WTC11 (cell line): ENCODE measurements at regions not wholly inside any gene's neighbourhood (a gene's known extent, or its start where the extent isn't known, plus 50 kb on each side); places are given as distances from the start of the nearest gene placed in this dataset.

Source experiments
- ATAC-seq: fragments of 200-7000 bp; cut with Tn5 transposase; 2 replicates; pipeline ENCODE4 v1.10.0; 2021; ENCODE audit warnings: mild to moderate bottlenecking, moderate library complexity
- CTCF ChIA-PET: fragments of 300-600 bp; sonication (Branson Sonifier 250); formaldehyde crosslinking; loops from one replicate; lab custom pipeline; 2021; ENCODE audit warnings: antibody characterized with exemption; lab: Charles Lee
- POLR2A ChIA-PET: fragments of 350-600 bp; sonication (Branson Sonifier 250); formaldehyde crosslinking; loops from one replicate; lab custom pipeline; 2021; ENCODE audit warnings: antibody characterized with exemption; lab: Charles Lee
- DNase-seq: peaks from one replicate; pipeline ENCODE4 v3.0.0; 2021; ENCODE audit warnings: low spot score
- H3K27ac Mint-ChIP-seq: 2 replicates; pipeline ENCODE4 v1.8.0; 2021; ENCODE audit warnings: mixed read lengths
- H3K27me3 Mint-ChIP-seq: 2 replicates; pipeline ENCODE4 v1.8.0; 2021; ENCODE audit warnings: low read depth, mild to moderate bottlenecking, moderate library complexity, mixed read lengths
- H3K36me3 Mint-ChIP-seq: 2 replicates; pipeline ENCODE4 v1.8.0; 2021; ENCODE audit warnings: mixed read lengths
- H3K4me1 Mint-ChIP-seq: 2 replicates; pipeline ENCODE4 v1.8.0; 2022; ENCODE audit warnings: mixed read lengths
- H3K4me3 Mint-ChIP-seq: 2 replicates; pipeline ENCODE4 v1.8.0; 2021; ENCODE audit warnings: mild to moderate bottlenecking, moderate library complexity, mixed read lengths
- H3K9me3 Mint-ChIP-seq: 2 replicates; pipeline ENCODE4 v1.8.0; 2021; ENCODE audit warnings: mixed read lengths
- CDX4 ChIP-seq: fragments of 250-450 bp; sonication (Bioruptor Pico); IDR thresholded peaks from 2 replicates; pipeline ENCODE4 v1.9.0; 2021; ENCODE audit warnings: moderate library complexity, mild to moderate bottlenecking, inconsistent platforms, borderline replicate concordance
- CREM ChIP-seq: sonication (generic); formaldehyde crosslinking; IDR thresholded peaks from 2 replicates; pipeline ENCODE4 v1.8.1; 2022; ENCODE audit warnings: mild to moderate bottlenecking, missing genetic modification reagents, moderate library complexity
- E2F1 ChIP-seq: sonication (generic); formaldehyde crosslinking; IDR thresholded peaks from 2 replicates; pipeline ENCODE4 v1.8.0; 2022; ENCODE audit warnings: mild to moderate bottlenecking, missing genetic modification reagents
- EMX1 ChIP-seq: fragments of 250-450 bp; sonication (Bioruptor Pico); IDR thresholded peaks from 2 replicates; pipeline ENCODE4 v1.8.0; 2021; ENCODE audit warnings: mild to moderate bottlenecking
- FOXK1 ChIP-seq: sonication (generic); formaldehyde crosslinking; IDR thresholded peaks from 2 replicates; pipeline ENCODE4 v1.8.0; 2022; ENCODE audit warnings: mild to moderate bottlenecking, moderate library complexity, missing genetic modification reagents
- NR2C2 ChIP-seq: sonication (generic); formaldehyde crosslinking; IDR thresholded peaks from 2 replicates; pipeline ENCODE4 v1.8.0; 2022; ENCODE audit warnings: mild to moderate bottlenecking, missing genetic modification reagents
- TEAD1 ChIP-seq: sonication (generic); formaldehyde crosslinking; IDR thresholded peaks from 2 replicates; pipeline ENCODE4 v1.8.0; 2022; ENCODE audit warnings: mild to moderate bottlenecking, missing genetic modification reagents
- TEAD4 ChIP-seq: sonication (generic); formaldehyde crosslinking; IDR thresholded peaks from 2 replicates; pipeline ENCODE4 v1.8.0; 2022; ENCODE audit warnings: mild to moderate bottlenecking, missing genetic modification reagents
- ZMAT4 ChIP-seq: fragments of 250-450 bp; sonication (Bioruptor Pico); IDR thresholded peaks from 2 replicates; pipeline ENCODE4 v1.9.0; 2021; ENCODE audit warnings: mild to moderate bottlenecking
- ZNF121 ChIP-seq: sonication (generic); formaldehyde crosslinking; IDR thresholded peaks from 2 replicates; pipeline ENCODE4 v1.8.0; 2023; ENCODE audit warnings: missing genetic modification reagents
- ZNF138 ChIP-seq: sonication (generic); formaldehyde crosslinking; conservative IDR thresholded peaks from 2 replicates; pipeline ENCODE4 v1.8.1; 2022; ENCODE audit warnings: mild to moderate bottlenecking, moderate library complexity, missing genetic modification reagents
- TF ChIP-seq, protein P1 (sequence below): sonication (generic); formaldehyde crosslinking; IDR thresholded peaks from 2 replicates; pipeline ENCODE4 v1.8.1; 2022; ENCODE audit warnings: mild to moderate bottlenecking, moderate library complexity, missing genetic modification reagents
- TF ChIP-seq, protein P2 (sequence below): sonication (generic); formaldehyde crosslinking; IDR thresholded peaks from 2 replicates; pipeline ENCODE4 v1.8.0; 2022; ENCODE audit warnings: mild to moderate bottlenecking, missing genetic modification reagents
- TF ChIP-seq, protein P3 (sequence below): sonication (generic); formaldehyde crosslinking; conservative IDR thresholded peaks from 2 replicates; pipeline ENCODE4 v1.8.1; 2023; ENCODE audit warnings: mild to moderate bottlenecking, low read depth, missing genetic modification reagents, moderate library complexity
- TF ChIP-seq, protein P4 (sequence below): sonication (generic); formaldehyde crosslinking; IDR thresholded peaks from 2 replicates; pipeline ENCODE4 v1.8.1; 2023; ENCODE audit warnings: mild to moderate bottlenecking, missing genetic modification reagents, borderline replicate concordance
- TF ChIP-seq, protein P5 (sequence below): fragments of 250-450 bp; sonication (Bioruptor Pico); IDR thresholded peaks from 2 replicates; pipeline ENCODE4 v1.9.0; 2021; ENCODE audit warnings: mild to moderate bottlenecking, borderline replicate concordance

- no peak for TF ChIP-seq NR2C2 (CRISPR knock-in tag)
- TF ChIP-seq, all 79 proteins: peak for 0
Measured at GRCh38 chr12:96098631-96099030, 63.2 kb upstream of the LTA4H start (continued).

DNA sequence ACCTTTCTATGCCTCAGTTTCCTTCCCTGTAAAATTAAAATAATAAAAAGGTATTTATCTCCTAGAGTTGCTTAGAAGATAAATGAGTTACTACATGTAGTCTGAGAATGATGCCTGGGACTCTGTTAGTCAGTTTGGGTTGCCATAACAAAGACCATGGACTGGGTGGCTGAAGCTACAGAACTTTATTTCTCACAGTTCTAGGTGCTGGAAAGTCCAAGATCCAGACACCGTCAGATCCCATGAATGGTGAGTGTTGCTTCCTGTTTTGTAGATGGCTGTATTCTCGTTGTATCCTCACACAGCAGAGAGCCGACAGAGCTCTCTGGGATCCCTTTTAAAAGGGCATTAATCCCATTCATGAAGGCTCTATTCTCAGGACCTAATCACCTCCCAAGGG is 64.0 kb upstream of the LTA4H start:
- no peak for DNase-seq
- ATAC-seq, result no peak
- TF ChIP-seq EMX1 (CRISPR knock-in tag), result no peak
- TF ChIP-seq ZNF121 (CRISPR knock-in tag), result no peak
- TF ChIP-seq ZNF138 (CRISPR knock-in tag), result no peak
- TF ChIP-seq TEAD4 (CRISPR knock-in tag), result no peak
- TF ChIP-seq, protein P1, sequence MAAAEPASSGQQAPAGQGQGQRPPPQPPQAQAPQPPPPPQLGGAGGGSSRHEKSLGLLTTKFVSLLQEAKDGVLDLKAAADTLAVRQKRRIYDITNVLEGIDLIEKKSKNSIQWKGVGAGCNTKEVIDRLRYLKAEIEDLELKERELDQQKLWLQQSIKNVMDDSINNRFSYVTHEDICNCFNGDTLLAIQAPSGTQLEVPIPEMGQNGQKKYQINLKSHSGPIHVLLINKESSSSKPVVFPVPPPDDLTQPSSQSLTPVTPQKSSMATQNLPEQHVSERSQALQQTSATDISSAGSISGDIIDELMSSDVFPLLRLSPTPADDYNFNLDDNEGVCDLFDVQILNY, result no peak
- no peak for TF ChIP-seq CREM (CRISPR knock-in tag)
- TF ChIP-seq FOXK1, result no peak
- TF ChIP-seq, all 79 proteins: peak for 0
- Mint-ChIP-seq H3K4me1 (peaks cover 5% of the 10 kb centered on the region), H3K4me3 (no peak overlapping the region), H3K27ac (no peak overlapping the region), H3K27me3 (no peaks in the 10 kb centered on the region), H3K9me3 (peaks cover 4% of the 10 kb centered on the region), H3K36me3 (no peaks in the 10 kb centered on the region)
- ChIA-PET POLR2A (no interaction called here), CTCF (no interaction called here)

DNA sequence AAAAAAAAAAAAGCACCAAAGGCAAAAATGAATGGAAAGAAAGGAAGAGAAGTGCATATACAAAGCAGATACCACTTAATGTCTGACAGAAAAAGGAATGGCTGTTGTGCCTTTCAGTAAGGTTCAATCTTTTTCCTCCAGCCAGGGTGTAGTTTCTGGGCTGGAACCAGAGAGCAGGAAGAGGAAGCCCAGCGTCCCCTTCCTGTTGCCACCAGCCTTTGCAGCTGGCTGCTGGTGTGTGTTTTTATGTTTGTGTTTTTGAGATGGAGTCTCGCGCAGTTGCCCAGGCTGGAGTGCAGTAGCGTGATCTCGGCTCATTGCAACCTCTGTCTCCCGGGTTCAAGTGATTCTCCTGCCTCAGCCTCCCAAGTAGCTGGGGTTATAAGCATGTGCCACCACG is 64.6 kb upstream of the LTA4H start:
- Mint-ChIP-seq H3K4me3 (no peak overlapping the region), H3K27me3 (no peaks in the 10 kb centered on the region), H3K9me3 (peaks cover 4% of the 10 kb centered on the region), H3K4me1 (no peaks in the 10 kb centered on the region; the same call in 1 of the 2 replicates), H3K36me3 (no peaks in the 10 kb centered on the region), H3K27ac (no peak overlapping the region)
- ChIA-PET POLR2A (no interaction called here), CTCF (no interaction called here)
- no peak for ATAC-seq
- DNase-seq, result no peak
- TF ChIP-seq NR2C2 (CRISPR knock-in tag) (no peak), TEAD1 (CRISPR knock-in tag) (no peak), ZMAT4 (CRISPR knock-in tag) (no peak), CDX4 (CRISPR knock-in tag) (no peak), E2F1 (CRISPR knock-in tag) (no peak), CREM (CRISPR knock-in tag) (no peak), ZNF138 (CRISPR knock-in tag) (no peak), EMX1 (CRISPR knock-in tag) (no peak)
- TF ChIP-seq, protein P2, sequence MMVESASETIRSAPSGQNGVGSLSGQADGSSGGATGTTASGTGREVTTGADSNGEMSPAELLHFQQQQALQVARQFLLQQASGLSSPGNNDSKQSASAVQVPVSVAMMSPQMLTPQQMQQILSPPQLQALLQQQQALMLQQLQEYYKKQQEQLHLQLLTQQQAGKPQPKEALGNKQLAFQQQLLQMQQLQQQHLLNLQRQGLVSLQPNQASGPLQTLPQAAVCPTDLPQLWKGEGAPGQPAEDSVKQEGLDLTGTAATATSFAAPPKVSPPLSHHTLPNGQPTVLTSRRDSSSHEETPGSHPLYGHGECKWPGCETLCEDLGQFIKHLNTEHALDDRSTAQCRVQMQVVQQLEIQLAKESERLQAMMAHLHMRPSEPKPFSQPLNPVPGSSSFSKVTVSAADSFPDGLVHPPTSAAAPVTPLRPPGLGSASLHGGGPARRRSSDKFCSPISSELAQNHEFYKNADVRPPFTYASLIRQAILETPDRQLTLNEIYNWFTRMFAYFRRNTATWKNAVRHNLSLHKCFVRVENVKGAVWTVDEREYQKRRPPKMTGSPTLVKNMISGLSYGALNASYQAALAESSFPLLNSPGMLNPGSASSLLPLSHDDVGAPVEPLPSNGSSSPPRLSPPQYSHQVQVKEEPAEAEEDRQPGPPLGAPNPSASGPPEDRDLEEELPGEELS (CRISPR knock-in tag), result no peak
- TF ChIP-seq, protein P3, sequence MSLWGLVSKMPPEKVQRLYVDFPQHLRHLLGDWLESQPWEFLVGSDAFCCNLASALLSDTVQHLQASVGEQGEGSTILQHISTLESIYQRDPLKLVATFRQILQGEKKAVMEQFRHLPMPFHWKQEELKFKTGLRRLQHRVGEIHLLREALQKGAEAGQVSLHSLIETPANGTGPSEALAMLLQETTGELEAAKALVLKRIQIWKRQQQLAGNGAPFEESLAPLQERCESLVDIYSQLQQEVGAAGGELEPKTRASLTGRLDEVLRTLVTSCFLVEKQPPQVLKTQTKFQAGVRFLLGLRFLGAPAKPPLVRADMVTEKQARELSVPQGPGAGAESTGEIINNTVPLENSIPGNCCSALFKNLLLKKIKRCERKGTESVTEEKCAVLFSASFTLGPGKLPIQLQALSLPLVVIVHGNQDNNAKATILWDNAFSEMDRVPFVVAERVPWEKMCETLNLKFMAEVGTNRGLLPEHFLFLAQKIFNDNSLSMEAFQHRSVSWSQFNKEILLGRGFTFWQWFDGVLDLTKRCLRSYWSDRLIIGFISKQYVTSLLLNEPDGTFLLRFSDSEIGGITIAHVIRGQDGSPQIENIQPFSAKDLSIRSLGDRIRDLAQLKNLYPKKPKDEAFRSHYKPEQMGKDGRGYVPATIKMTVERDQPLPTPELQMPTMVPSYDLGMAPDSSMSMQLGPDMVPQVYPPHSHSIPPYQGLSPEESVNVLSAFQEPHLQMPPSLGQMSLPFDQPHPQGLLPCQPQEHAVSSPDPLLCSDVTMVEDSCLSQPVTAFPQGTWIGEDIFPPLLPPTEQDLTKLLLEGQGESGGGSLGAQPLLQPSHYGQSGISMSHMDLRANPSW, result no peak
- TF ChIP-seq, protein P4, sequence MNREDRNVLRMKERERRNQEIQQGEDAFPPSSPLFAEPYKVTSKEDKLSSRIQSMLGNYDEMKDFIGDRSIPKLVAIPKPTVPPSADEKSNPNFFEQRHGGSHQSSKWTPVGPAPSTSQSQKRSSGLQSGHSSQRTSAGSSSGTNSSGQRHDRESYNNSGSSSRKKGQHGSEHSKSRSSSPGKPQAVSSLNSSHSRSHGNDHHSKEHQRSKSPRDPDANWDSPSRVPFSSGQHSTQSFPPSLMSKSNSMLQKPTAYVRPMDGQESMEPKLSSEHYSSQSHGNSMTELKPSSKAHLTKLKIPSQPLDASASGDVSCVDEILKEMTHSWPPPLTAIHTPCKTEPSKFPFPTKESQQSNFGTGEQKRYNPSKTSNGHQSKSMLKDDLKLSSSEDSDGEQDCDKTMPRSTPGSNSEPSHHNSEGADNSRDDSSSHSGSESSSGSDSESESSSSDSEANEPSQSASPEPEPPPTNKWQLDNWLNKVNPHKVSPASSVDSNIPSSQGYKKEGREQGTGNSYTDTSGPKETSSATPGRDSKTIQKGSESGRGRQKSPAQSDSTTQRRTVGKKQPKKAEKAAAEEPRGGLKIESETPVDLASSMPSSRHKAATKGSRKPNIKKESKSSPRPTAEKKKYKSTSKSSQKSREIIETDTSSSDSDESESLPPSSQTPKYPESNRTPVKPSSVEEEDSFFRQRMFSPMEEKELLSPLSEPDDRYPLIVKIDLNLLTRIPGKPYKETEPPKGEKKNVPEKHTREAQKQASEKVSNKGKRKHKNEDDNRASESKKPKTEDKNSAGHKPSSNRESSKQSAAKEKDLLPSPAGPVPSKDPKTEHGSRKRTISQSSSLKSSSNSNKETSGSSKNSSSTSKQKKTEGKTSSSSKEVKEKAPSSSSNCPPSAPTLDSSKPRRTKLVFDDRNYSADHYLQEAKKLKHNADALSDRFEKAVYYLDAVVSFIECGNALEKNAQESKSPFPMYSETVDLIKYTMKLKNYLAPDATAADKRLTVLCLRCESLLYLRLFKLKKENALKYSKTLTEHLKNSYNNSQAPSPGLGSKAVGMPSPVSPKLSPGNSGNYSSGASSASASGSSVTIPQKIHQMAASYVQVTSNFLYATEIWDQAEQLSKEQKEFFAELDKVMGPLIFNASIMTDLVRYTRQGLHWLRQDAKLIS (CRISPR knock-in tag), result no peak
- TF ChIP-seq, protein P5, sequence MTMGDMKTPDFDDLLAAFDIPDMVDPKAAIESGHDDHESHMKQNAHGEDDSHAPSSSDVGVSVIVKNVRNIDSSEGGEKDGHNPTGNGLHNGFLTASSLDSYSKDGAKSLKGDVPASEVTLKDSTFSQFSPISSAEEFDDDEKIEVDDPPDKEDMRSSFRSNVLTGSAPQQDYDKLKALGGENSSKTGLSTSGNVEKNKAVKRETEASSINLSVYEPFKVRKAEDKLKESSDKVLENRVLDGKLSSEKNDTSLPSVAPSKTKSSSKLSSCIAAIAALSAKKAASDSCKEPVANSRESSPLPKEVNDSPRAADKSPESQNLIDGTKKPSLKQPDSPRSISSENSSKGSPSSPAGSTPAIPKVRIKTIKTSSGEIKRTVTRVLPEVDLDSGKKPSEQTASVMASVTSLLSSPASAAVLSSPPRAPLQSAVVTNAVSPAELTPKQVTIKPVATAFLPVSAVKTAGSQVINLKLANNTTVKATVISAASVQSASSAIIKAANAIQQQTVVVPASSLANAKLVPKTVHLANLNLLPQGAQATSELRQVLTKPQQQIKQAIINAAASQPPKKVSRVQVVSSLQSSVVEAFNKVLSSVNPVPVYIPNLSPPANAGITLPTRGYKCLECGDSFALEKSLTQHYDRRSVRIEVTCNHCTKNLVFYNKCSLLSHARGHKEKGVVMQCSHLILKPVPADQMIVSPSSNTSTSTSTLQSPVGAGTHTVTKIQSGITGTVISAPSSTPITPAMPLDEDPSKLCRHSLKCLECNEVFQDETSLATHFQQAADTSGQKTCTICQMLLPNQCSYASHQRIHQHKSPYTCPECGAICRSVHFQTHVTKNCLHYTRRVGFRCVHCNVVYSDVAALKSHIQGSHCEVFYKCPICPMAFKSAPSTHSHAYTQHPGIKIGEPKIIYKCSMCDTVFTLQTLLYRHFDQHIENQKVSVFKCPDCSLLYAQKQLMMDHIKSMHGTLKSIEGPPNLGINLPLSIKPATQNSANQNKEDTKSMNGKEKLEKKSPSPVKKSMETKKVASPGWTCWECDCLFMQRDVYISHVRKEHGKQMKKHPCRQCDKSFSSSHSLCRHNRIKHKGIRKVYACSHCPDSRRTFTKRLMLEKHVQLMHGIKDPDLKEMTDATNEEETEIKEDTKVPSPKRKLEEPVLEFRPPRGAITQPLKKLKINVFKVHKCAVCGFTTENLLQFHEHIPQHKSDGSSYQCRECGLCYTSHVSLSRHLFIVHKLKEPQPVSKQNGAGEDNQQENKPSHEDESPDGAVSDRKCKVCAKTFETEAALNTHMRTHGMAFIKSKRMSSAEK, result no peak
